Keratinocyte (primary cell): ENCODE measurements at regions not wholly inside any gene's neighbourhood (a gene's known extent, or its start where the extent isn't known, plus 50 kb on each side); places are given as distances from the start of the nearest gene placed in this dataset.
"Not testable (repeated sequence)": the region's sequence is repeated elsewhere in the genome, so short reads cannot be mapped to it uniquely, and the experiment has no call there.

ENCODE experiments used
- DNase-seq: peaks from one replicate; pipeline ENCODE4 v3.0.0-alpha.2; 2011; ENCODE audit warnings: low read depth, missing footprints, low spot score
- FAIRE-seq: peaks from 2 replicates; lab custom pipeline; 2011; peaks lifted over from hg19 to GRCh38; lab: Jason Lieb, UNC
- H2AFZ ChIP-seq: 2 replicates; pipeline ENCODE4 v1.6.0; 2012; ENCODE audit warnings: low read length, control low read depth, inconsistent platforms; ENCODE audit not compliant: control insufficient read depth
- H3K27ac ChIP-seq: 2 replicates; pipeline ENCODE4 v1.5.1; 2011; ENCODE audit warnings: low read length; ENCODE audit not compliant: control insufficient read depth, insufficient read depth
- H3K27me3 ChIP-seq: 3 replicates; pipeline ENCODE4 v1.6.0; 2011; ENCODE audit warnings: low read length; ENCODE audit not compliant: control insufficient read depth, insufficient read depth; ENCODE audit errors: extremely low read depth
- H3K36me3 ChIP-seq, 2 experiments: 2 replicates in 1 of 2; 3 replicates in 1 of 2; pipeline ENCODE4 v1.5.1; 2011; ENCODE audit warnings: low read length in 2 of 2, mild to moderate bottlenecking in 1 of 2; ENCODE audit not compliant: control insufficient read depth in 2 of 2, insufficient read depth in 2 of 2; ENCODE audit errors: extremely low read depth in 1 of 2
- H3K4me1 ChIP-seq: 3 replicates; pipeline ENCODE4 v1.5.1; 2011; ENCODE audit warnings: low read length; ENCODE audit not compliant: control insufficient read depth, insufficient read depth; ENCODE audit errors: extremely low read depth
- H3K4me2 ChIP-seq: 3 replicates; pipeline ENCODE4 v1.6.0; 2011; ENCODE audit warnings: low read depth, low read length; ENCODE audit not compliant: control insufficient read depth, insufficient read depth; ENCODE audit errors: extremely low read depth
- H3K4me3 ChIP-seq, 3 experiments: fragments of 200-600 bp in 1 of 3; sonication (generic) in 1 of 3; 2 replicates in 2 of 3; 3 replicates in 1 of 3; pipeline ENCODE4 v1.5.1; 2011 to 2016; ENCODE audit warnings: low read length in 3 of 3, mild to moderate bottlenecking in 3 of 3, control low read depth in 2 of 3, inconsistent platforms in 1 of 3, low read depth in 1 of 3, mixed read lengths in 1 of 3, mixed run types in 1 of 3, moderate library complexity in 1 of 3; ENCODE audit not compliant: control insufficient read depth in 2 of 3, insufficient read depth in 2 of 3; ENCODE audit errors: extremely low read depth in 1 of 3
- H3K79me2 ChIP-seq: 2 replicates; pipeline ENCODE4 v1.6.0; 2012; ENCODE audit warnings: low read length; ENCODE audit not compliant: control insufficient read depth, insufficient read depth
- H3K9ac ChIP-seq: 3 replicates; pipeline ENCODE4 v1.6.0; 2011; ENCODE audit warnings: low read length; ENCODE audit not compliant: control insufficient read depth, insufficient read depth; ENCODE audit errors: extremely low read depth
- H3K9me1 ChIP-seq: 3 replicates; pipeline ENCODE4 v1.6.0; 2011; ENCODE audit warnings: low read length; ENCODE audit not compliant: control insufficient read depth, insufficient read depth; ENCODE audit errors: extremely low read depth
- H3K9me3 ChIP-seq: 2 replicates; pipeline ENCODE4 v1.5.1; 2012; ENCODE audit warnings: low read depth, low read length; ENCODE audit not compliant: control insufficient read depth
- H4K20me1 ChIP-seq: 3 replicates; pipeline ENCODE4 v1.6.0; 2011; ENCODE audit warnings: low read length; ENCODE audit not compliant: control insufficient read depth, insufficient read depth; ENCODE audit errors: extremely low read depth
- EZH2 ChIP-seq: IDR thresholded peaks from one replicate; pipeline ENCODE4 v1.6.1; 2012; ENCODE audit warnings: inconsistent platforms, mild to moderate bottlenecking, low read length, moderate library complexity
- dilution Hi-C: fragments of 300-500 bp; cut with MboI; formaldehyde crosslinking; loops from one replicate; pipeline ENCODE4 v1.7.0; 2020; ENCODE audit warnings: low sequenced_read_pairs; ENCODE audit not compliant: extremely low pct_ligation_motif_present
- TF ChIP-seq, protein P1 (sequence below), 3 experiments: IDR thresholded peaks in 1 of 3; conservative IDR thresholded peaks in 1 of 3; optimal IDR thresholded peaks in 1 of 3; 2 replicates in 2 of 3; 3 replicates in 1 of 3; pipeline versions ENCODE3 to v1.5.1; 2011; ENCODE audit warnings: low read length in 3 of 3, mild to moderate bottlenecking in 3 of 3, moderate library complexity in 2 of 3, control low read depth in 1 of 3, inconsistent platforms in 1 of 3; ENCODE audit not compliant: insufficient read depth in 2 of 3; ENCODE audit errors: extremely low read depth in 1 of 3

DNA sequence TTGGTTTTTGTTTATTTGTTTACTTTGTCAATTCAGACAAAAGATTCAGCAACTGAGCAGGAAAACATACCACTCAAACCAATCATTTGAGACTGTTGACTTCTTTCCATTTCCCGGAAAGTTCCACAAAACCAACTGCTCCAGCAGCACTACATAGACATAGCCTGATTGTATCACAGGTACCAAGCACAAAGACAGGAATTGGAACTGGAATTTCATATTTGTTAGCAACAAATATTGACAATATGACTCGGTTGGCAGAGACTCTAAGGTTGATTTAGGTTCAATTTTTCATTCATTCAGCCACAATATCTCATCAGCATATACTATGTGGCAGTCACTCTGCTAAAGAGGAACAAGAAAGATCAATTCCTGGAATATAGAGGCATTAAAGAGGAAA is 364.0 kb downstream of the ZIC3 start:
- H3K79me2 ChIP-seq = no peaks in the 10 kb centered on the region
- no peaks in the 10 kb centered on the region for H4K20me1 ChIP-seq
- no peak for DNase-seq
- no peaks in the 10 kb centered on the region for H3K9me1 ChIP-seq
- no peak overlapping the region for H2AFZ ChIP-seq
- H3K4me1 ChIP-seq = no peaks in the 10 kb centered on the region
- H3K27me3 ChIP-seq = no peaks in the 10 kb centered on the region
- dilution Hi-C loops = no loop called here
- no peak overlapping the region for H3K27ac ChIP-seq
- no peaks in the 10 kb centered on the region for H3K36me3 ChIP-seq
- no peak overlapping the region for H3K4me2 ChIP-seq
- peaks cover under 1% of the 10 kb centered on the region for H3K9me3 ChIP-seq
- no peak overlapping the region for H3K4me3 ChIP-seq
- TF ChIP-seq, protein P1, sequence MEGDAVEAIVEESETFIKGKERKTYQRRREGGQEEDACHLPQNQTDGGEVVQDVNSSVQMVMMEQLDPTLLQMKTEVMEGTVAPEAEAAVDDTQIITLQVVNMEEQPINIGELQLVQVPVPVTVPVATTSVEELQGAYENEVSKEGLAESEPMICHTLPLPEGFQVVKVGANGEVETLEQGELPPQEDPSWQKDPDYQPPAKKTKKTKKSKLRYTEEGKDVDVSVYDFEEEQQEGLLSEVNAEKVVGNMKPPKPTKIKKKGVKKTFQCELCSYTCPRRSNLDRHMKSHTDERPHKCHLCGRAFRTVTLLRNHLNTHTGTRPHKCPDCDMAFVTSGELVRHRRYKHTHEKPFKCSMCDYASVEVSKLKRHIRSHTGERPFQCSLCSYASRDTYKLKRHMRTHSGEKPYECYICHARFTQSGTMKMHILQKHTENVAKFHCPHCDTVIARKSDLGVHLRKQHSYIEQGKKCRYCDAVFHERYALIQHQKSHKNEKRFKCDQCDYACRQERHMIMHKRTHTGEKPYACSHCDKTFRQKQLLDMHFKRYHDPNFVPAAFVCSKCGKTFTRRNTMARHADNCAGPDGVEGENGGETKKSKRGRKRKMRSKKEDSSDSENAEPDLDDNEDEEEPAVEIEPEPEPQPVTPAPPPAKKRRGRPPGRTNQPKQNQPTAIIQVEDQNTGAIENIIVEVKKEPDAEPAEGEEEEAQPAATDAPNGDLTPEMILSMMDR (optimal IDR thresholded peaks at IDR 0.05 in 1 of 3, IDR thresholded peaks at IDR 0.05 in 1 of 3, conservative IDR thresholded peaks at IDR 0.05 in 1 of 3; ENCODE audit: extremely low read depth in 1 of 3, insufficient read depth in 2 of 3, low read length in 3 of 3) = no peak
- H3K9ac ChIP-seq = no peak overlapping the region
- no peak for FAIRE-seq

DNA sequence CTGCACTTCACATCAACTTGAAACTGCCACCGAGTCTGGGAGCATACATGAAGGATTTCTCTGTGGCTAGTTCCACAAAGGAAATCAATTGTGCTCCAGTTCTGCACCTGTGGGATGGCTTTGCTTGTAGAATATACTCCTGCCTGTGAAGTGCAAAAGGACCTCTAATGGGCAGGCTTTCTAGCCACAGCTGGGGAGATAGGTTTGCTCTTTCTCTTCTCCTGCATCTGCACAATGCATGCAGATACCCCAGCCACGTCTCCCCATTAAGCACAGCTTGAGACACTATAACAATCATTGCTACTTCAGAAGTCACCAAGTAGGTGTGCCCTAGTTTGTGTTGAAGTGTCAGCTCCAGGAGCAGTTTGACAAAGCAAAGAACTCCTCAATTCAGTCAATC is 364.6 kb downstream of the ZIC3 start:
- no peak overlapping the region for H2AFZ ChIP-seq
- H4K20me1 ChIP-seq = no peaks in the 10 kb centered on the region
- dilution Hi-C loops = no loop called here
- no peaks in the 10 kb centered on the region for H3K27me3 ChIP-seq
- no peak overlapping the region for H3K4me3 ChIP-seq
- H3K9me1 ChIP-seq = no peaks in the 10 kb centered on the region
- H3K4me1 ChIP-seq = no peaks in the 10 kb centered on the region
- H3K79me2 ChIP-seq = no peaks in the 10 kb centered on the region
- H3K4me2 ChIP-seq = no peak overlapping the region
- FAIRE-seq = no peak
- H3K9me3 ChIP-seq = peaks cover 4% of the 10 kb centered on the region
- H3K27ac ChIP-seq = no peak overlapping the region
- no peaks in the 10 kb centered on the region for H3K36me3 ChIP-seq
- TF ChIP-seq, protein P1 (optimal IDR thresholded peaks at IDR 0.05 in 1 of 3, IDR thresholded peaks at IDR 0.05 in 1 of 3, conservative IDR thresholded peaks at IDR 0.05 in 1 of 3; ENCODE audit: extremely low read depth in 1 of 3, insufficient read depth in 2 of 3, low read length in 3 of 3) = no peak
- no peak for TF ChIP-seq EZH2
- no peak for DNase-seq
- no peak overlapping the region for H3K9ac ChIP-seq

- FAIRE-seq, H3K4me3 ChIP-seq, dilution Hi-C loops, H3K9me1 ChIP-seq, H3K4me1 ChIP-seq, H4K20me1 ChIP-seq, H2AFZ ChIP-seq, H3K9me3 ChIP-seq, H3K36me3 ChIP-seq, H3K9ac ChIP-seq, H3K27ac ChIP-seq, DNase-seq, H3K79me2 ChIP-seq, H3K27me3 ChIP-seq, H3K4me2 ChIP-seq: not testable (repeated sequence)
Measured at GRCh38 chrX:137934214-137934613, 368.3 kb downstream of the ZIC3 start.

- H3K36me3 ChIP-seq, H3K9ac ChIP-seq, H3K79me2 ChIP-seq, H3K4me3 ChIP-seq, H3K27ac ChIP-seq, H3K27me3 ChIP-seq, dilution Hi-C loops, H2AFZ ChIP-seq, H3K4me2 ChIP-seq, H3K9me1 ChIP-seq, H3K9me3 ChIP-seq, DNase-seq, H3K4me1 ChIP-seq, FAIRE-seq, H4K20me1 ChIP-seq: not testable (repeated sequence)
Measured at GRCh38 chrX:137934887-137935286, 369.0 kb downstream of the ZIC3 start.
